Germinal center (tissue), 1 donor: ENCODE measurements at regions not wholly inside any gene's neighbourhood (a gene's known extent, or its start where the extent isn't known, plus 50 kb on each side); places are given as distances from the start of the nearest gene placed in this dataset.

Experiments used
- DNase-seq: peaks from one replicate; pipeline ENCODE4 v3.0.0; 2012; ENCODE audit warnings: mixed read lengths, low spot score

DNA sequence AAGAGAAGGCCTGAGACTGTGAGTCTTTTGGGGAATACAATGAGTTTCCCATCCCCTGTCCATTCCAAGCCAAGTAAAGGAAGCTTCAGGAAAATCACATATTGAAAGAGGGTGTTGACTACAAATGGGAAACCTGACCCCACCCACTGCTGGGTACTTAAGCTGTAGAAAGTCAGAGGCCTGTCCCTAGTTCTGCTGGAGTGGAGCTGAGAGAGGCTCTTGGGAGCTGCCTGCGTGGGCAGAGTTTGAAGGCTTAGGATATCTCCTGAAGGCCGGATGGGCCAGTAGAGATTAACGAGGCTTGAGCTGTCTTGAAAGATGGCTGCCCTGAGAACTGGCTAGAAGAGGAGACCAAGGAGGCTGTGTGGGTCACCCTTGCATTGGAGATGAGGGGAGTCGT, 176.2 kb upstream of the NECTIN1 start:
- DNase-seq = no peak

DNA sequence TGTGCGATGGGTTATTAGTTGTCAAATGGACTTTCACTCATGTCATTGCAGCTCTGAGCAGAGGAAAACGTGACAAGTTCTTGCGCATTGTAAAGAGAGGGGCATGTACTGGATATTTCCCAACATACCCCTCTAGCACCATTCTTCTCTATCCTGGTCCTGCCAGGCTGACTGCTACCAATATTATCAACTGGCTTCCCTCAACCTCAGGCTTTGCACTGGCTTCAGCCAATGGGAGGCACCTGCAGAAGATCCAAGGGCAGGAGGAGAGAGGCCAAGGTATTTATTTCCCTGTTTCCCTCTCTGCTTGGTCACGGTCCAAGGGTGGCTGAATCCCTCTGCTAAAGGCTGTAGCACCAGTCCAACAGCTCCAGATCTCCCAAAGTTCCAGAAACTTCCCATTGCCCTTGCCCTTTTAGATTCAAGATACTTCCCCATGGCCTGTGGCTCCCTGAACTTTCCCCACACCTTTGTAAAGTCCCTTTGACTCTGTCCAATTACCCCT, 175.6 kb upstream of the NECTIN1 start:
- DNase-seq = no peak

DNA sequence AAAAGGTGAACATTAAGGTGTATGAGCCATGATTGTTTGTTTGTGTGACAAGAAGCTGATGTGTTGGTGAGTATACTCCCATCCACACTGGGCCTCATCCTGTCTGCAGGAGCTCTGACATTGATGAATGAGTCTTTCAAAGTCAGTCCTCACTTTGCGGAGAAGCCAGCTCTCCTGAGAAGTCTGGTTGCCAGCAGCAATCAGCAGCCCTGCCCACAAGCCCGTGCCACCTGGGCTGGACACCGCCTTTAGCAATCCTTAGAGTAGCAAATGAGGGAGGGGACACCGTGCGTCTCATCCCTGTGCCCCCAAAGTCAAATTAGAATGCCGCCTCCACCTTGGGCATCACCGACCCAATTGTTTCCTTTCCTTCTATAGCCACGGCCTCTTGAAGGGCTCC, 174.8 kb upstream of the NECTIN1 start:
- no peak for DNase-seq

DNA sequence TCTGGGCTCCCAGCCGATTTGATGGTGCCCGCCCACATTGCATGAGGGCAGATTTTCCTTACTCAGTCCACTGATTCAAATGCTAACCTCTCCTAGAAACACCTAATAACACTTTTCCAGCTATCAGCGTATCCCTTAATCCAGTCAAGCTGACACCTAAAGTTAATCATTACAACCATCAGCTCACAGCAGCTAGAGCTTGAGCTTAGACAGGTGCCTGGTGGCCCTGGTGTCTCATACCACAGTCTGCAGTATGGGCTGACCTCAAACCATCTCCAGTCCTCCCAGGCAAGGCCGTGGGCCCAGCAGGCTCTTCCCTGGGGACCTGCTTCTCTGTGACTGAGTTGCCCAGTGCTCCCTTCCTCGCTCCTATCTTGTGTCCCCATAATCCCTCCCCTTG, 174.4 kb upstream of the NECTIN1 start:
- DNase-seq = no peak

DNA sequence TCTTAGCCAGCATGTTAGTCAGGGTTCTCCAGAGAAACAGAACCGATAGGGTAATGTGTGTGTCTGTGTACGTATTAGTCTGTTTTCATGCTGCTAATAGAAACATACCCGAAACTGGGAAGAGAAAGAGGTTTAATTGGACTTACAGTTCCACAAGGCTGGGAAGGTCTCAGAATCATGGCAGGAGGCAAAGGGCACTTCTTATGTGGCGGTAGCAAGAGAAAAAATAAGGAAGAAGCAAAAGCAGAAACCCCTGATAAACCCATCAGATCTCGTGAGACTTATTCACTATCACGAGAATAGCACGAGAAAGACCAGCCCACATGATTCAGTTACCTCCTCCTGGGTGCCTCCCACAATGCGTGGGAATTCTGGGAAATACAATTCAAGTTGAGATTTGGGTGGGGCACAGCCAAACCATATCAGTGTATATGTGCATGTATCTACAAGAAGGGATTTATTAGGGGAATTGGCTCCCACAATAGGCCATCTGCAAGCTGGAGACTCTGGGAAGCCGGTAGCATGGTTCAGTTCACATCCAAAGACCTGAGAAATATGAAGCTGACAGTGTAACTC, 173.7 kb upstream of the NECTIN1 start:
- DNase-seq = no peak

DNA sequence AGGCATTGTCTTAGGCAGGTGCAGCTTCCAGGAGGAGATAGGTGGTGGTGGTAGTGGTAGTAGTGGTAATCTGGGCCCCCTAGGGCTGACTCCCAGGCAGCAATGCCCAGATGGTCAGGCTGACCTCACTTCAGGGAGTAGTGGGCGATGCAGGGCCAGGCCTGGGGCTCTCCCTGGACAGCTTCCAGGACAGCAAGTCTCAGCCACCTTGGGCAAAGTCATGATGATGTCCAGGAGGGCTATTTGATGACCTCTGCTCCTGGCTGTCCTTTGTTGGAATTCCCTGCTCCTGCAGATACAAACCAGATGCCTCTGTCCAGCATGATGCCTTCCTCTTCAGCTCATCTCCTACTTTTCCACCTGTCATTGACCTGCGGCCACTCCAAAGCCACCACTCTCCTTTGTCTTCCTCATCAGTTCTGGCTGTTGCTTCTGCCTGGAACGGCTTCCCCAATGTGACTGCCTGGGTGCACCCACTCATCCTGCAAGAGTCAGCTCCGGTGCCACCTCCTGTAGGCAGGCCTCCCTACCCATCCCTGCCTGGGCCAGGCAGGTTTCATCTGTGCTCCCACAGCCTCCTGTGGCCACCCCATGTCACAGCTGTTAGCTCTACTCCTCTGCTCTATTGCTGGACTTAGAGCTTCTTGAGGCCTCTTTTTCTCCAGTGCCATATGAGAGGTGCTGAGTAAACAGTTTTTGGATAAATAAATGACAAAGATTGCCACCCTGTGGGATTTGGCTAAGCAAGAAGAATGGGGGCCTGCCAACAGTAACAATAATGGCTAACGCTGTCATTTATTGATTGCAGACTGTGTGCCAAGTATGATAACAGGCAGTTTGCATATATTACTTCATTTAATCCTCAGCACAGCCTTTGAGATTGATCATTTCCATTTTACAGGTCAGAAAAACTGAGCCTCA, 172.9 kb upstream of the NECTIN1 start:
- DNase-seq = no peak

DNA sequence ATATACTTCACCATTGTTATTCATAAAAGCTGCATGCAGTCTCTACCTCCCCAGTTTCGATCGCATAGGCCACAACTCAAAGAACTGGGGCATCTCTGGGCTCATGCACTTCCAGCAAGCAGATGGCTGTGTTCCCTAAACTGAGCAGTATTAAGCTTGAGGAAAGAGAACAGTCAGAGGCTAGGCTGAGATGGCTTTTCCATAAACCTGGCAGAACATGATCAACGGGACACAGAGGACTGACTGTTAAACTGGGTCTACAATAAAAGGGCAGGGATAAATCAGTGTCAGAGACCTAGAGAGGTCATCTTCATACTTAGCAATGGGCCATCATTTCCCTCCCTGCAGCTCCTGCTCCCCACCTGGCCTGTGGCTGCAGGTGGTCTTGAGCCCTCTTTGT, 171.0 kb upstream of the NECTIN1 start:
- no peak for DNase-seq

DNA sequence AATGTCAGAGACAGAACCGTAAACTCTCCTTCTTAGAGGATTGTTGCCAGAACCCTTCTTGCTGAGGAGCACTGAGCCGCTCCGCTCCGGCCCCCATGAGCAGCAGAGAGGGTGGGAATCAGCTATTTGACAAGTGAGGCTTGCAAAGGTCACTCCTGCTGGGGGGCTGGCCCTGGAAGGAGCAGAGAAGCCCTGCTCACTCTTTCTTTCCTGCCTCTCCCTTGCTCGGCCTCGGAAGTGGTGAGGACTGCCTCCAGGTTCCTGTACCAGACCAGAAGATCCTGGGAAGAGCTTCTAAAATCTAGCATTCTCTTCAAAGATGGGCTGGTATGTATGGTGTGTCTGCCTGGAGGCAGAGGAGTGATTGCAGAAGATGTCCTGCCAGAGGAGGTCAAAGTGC, 168.6 kb upstream of the NECTIN1 start:
- no peak for DNase-seq

DNA sequence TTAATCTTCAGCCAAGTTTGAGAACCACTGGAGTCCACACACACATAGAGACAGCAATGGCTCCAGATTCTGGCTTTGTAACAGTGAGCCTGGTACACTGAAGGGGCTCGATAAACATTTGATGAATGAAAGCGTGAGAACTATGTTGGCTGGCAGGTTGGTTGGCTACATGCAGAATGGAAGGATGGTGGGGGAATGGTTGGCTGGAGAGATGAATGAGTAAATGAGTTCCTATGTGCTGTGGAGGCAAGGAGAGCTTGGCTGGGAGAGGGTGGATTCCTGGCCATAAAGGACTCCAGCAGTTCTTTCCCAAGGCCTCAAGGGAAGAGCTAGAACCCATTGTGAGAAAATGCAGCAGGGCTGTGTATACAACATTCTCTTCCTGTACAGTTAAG, 168.0 kb upstream of the NECTIN1 start:
- DNase-seq = no peak

DNA sequence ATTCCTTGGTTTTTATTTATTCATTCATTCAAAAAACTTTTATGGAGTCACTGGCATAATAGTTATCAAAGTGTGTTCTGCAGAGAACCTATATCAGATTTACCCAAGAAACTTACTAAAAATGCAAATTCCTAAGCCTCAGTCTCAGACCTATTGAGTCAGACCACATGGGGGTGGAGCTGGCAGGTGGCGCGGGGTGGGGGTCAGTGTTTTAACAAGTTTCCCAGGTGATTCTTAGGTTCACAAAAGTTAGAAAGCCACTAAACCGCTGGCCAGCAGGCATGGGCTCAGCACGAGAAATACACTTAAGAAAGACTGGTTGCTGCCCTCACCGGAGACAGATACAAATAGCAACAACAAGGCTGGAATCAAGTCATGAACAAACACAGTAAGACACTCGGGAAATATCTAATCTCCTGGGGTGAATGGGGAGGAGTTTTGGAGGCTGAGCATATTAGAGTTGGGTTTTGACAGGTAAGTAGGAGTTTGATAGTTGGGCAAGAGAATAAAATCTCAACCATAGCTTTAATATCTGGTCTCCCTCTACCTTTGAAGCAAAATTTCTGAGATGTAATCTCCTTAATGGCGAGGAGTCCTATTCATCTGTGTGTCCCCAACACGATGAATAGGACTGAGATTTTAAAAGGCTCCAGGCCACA, 167.5 kb upstream of the NECTIN1 start:
- DNase-seq = no peak

DNA sequence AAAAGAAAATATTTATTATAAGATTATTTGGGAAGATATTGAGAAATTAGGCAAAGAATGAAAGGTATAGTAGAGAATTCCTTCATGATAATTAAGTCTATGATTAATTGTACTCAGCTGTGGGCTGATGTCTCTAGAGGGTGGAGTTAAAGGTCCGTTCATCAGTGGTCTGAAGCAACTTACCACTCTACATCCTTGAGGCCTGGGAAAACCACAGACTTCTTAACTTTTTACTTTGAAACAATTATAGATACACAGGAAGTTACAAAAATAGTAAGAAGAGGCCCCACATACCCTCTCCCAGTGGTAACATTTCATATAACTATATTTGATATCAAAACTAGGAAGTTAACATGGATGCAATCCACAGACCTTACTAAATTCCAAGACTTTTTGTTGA, 167.0 kb upstream of the NECTIN1 start:
- DNase-seq = no peak

DNA sequence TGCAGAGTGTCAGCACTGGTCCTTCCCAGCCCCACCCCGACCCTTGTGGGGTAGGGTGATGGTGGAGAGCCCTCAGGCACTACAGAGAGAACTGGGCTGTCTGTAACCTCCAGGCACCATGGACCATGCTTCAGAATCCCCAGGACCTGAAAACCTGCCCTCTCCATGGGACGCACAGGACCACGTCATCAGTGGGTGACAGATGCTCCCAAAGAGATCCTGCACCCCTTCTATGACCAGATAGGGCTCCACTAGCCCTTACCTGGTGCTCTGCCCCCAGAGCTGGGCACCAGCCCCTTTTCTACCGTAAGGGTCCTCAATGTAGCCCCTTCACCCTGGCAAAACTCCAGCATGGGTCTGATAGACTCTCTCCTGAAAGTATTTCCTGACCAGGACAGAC, 165.9 kb upstream of the NECTIN1 start:
- DNase-seq = no peak

DNA sequence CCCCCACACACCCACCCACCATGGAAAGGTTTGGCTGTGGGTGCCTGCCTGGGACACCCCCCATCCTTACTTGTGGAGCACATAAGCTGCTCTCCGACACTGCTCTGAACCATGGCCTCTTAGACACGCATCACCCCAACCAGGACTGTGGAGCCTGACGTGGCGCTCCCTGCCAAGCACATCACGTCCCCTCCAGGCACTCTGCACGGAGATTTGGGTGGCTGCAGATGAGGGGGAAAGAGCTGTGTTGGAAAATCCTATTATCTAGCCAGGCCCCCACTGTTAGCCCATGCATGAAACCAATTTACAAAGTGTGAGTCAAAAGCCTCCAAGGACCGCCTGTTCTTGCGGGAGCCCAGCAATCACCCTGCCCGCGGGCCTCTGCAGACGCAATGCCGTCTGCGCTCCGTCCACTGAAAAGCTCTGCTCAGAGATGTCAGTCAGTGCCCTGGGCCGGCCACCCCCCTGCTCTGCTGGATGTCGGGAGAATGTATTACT, 163.4 kb upstream of the NECTIN1 start:
- no peak for DNase-seq

DNA sequence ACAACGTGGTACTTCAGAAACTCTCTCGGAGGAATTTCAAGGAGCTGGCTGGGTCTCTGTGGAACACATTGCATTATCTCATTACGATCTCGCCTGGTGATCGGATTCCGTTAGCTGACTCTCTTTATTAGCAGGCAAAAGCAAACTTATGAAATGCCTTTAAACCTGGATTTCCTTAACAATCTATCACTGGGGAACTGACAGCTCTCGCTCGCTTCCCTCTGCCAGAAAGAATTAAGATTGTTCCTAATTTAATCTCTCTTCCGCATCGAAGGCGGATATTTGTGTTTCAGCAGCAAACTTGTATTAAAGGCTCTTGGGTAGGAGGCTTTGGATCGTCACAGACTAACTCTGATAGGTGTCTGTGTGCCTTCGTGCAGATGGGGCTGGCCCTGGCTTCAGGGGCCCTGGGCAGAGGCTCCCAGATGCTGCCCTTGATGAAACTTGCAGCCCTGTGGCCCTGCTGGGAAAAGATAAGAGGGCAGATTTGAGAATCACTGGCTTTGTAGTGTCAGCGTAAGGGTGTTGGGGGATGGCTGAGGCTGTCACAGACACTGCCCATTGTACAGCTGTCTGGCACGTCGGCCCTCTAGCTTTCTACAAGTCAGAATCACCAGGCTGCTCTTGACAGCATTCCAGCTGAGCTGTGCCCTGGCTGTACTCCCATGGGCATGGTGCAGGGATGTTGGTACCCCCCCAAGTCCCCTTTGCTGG, 162.2 kb upstream of the NECTIN1 start:
- DNase-seq = no peak

DNA sequence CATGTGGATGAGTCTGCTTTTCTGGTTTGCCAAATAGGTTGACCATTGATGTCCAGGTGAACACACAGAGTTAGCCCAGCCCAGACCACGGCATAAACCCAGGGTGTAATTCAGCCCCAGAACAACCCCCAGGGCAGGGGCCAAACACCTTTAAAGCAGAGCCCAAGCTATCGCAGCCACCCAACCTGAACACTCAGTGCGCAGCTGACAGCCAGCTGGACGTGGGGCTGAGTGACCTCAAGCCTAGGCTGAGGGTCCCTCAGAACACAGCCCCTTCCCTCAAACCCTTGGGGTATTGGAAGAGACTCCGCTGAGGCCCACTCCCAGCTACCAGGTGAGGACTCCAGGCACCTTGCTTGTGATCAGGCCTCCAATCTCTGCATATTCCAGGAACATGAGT, 161.5 kb upstream of the NECTIN1 start:
- DNase-seq = no peak

DNA sequence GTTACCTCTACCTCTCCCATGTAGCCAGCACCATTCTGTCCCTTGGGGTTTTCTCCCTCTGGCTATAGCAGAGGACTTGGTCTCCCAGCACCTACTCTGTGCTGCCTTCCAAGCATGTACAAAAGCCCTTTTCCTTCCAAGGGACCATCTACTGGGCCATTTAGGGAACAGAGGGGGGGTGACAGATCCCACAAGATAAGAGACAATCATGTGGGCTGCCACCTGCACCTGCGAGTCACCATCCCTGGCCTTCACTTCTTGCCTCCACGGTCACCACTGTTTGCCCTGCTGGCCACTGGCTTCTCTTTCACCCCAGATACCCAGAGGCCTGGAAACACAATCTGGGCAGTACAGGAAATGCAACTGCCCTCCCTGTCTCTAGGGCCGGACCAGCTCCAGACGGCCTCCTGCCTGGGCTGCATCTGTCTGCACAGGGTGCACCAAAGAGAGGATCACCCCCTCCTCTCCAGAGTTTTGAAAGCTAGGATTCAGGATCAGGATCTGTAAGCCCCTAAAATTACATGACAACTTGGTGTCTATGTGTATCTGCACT, 160.8 kb upstream of the NECTIN1 start:
- DNase-seq = no peak

DNA sequence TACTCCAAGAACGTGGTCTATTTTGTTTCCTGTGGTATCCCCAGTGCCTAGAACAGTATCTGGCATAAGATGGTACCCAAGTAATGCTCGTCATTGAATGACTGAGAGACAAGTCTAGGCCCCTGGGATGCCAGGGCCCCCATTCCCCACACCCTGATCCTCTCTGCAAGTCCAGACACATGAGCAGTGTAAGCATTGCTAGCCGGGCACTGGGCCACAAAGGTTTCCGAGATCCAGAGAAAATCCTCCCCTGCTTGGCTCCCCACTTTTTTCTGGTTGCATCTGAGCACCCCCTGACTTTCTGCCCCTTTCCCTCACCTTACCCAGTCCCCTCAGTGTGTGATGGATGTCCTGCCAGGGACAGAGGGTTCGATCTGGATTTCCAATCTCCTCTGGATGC, 160.1 kb upstream of the NECTIN1 start:
- DNase-seq = no peak

DNA sequence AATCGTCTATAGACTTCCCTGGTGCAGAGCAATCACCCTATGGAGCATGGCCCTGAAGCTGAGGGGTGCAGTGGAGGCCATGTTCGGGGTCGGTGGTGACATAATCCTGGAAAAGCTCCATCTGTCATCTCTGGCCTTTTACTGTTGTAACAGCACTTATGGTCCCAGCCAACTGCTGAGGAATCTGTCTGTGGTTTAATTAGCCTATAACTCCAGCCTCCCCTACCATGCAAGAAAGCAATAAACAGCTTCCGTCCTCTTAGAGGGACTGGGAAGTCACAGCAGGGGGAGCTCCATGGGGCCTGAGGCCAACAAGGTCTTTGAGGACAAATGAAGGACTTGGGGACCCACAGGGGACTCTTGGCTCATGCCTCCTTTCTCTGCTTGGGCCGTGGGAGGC, 159.1 kb upstream of the NECTIN1 start:
- no peak for DNase-seq

DNA sequence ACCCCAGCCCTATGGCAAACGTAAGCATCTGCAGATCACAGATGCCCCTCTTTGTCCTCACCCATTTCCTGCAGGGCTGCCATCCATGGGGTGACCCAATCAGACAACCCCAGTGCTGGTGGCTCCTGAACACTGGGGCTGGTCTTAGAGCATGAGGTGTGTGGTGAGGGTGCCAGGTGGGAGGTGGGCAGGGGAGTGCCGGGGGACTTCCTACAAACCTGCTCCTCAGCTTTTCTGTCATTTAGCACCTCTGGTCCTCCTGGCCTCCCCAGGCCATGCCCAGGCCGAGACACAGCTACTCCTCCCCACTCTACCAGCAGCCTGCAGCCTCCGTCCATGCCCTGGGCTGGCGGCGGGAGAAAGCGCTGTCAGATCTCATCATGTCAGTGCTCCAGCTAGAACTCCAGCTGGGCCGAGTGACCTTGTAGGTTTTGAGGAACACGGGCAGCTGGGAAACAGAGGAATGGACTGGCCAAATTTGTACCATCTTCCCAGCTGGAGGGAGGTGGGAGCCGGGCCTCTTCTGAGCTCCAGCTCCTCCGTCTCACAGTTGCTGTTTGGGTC, 157.7 kb upstream of the NECTIN1 start:
- no peak for DNase-seq

DNA sequence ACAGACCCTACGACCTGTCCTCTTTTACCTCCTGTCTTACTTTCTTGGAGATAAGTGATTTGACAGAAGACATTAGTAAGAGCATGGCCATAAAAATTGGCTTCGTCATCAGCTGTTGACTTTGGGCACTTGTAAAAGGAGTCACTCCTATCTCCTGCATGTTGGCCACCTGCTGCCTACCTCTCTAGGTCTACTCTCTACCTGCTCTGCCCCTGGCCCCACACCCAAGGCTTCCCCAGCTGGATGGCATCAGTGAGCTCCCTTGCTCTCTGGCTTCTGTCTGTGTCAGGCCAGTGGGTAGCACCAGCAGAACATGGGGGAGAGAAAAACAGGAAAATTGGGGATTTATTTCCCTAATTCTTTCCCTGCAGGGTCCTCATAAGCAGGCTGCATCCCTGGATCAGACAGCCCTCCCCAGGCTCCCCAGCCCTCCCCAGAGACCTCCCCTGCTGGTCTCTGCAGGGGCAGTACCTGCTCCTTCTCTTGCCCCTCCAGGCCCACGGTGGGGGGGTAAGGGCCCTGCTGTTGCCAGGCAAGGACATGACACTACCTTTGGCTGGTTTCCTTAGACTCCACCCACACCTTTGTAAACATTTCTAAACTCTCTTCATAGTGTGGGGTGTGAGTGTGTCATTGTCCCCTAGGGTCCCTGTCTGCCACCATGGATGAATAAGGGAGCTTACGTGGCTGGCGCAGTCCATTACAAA, 157.0 kb upstream of the NECTIN1 start:
- no peak for DNase-seq

DNA sequence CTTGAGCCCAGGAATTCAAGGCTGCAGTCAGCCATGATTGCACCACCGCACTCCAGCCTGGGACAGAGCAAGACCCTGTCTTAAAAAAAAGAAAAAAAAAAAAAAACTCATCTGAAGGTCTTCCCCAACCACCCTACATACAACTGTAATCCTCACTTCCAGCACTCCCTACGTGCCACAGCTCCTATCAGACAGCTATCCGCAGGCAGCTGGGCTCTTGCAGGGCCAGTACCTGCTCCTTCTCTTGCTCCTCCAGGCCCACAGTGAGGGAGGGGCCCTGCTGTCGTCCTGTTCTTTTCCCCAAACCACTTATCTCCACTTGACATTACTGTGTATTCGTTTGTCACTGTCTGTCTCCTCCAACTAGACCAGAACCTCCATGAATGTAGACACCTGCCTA, 156.1 kb upstream of the NECTIN1 start:
- no peak for DNase-seq
